BLaER1 treated with 17β-estradiol and CSF1 and Interleukin-3, amounts not matched to agents 10 nM and 100 nM (cell line): ENCODE measurements at regions not wholly inside any gene's neighbourhood (a gene's known extent, or its start where the extent isn't known, plus 50 kb on each side); places are given as distances from the start of the nearest gene placed in this dataset.

Experiments used
- H3K27ac ChIP-seq, 11 experiments: shearing (Covaris generic); formaldehyde crosslinking; 2 replicates each; pipeline ENCODE4 v1.8.1; 2022
- H3K27me3 ChIP-seq, 11 experiments: shearing (Covaris generic); formaldehyde crosslinking; 2 replicates each; pipeline ENCODE4 v1.8.1; 2022
- H3K36me3 ChIP-seq, 11 experiments: shearing (Covaris generic); formaldehyde crosslinking; 2 replicates each; pipeline ENCODE4 v1.8.1; 2022
- H3K4me1 ChIP-seq, 10 experiments: shearing (Covaris generic); formaldehyde crosslinking; 2 replicates each; pipeline ENCODE4 v1.8.1; 2022
- H3K4me2 ChIP-seq, 11 experiments: shearing (Covaris generic); formaldehyde crosslinking; 2 replicates each; pipeline ENCODE4 v1.8.1; 2022
- H3K4me3 ChIP-seq, 10 experiments: shearing (Covaris generic); formaldehyde crosslinking; 2 replicates each; pipeline ENCODE4 v1.8.1; 2022
- H3K9ac ChIP-seq, 11 experiments: shearing (Covaris generic); formaldehyde crosslinking; 2 replicates each; pipeline ENCODE4 v1.8.1; 2022
- H3K9me3 ChIP-seq, 11 experiments: shearing (Covaris generic); formaldehyde crosslinking; replicated peaks in 1 of 11; 2 replicates each; pipeline ENCODE4 v1.8.1; 2022
- H4K20me1 ChIP-seq, 11 experiments: shearing (Covaris generic); formaldehyde crosslinking; 2 replicates each; pipeline ENCODE4 v1.8.1; 2022
- Cebpa-rat ChIP-seq, 11 experiments: shearing (Covaris generic); IDR thresholded peaks; 2 replicates each; pipeline ENCODE4 v1.8.1; 2022

DNA sequence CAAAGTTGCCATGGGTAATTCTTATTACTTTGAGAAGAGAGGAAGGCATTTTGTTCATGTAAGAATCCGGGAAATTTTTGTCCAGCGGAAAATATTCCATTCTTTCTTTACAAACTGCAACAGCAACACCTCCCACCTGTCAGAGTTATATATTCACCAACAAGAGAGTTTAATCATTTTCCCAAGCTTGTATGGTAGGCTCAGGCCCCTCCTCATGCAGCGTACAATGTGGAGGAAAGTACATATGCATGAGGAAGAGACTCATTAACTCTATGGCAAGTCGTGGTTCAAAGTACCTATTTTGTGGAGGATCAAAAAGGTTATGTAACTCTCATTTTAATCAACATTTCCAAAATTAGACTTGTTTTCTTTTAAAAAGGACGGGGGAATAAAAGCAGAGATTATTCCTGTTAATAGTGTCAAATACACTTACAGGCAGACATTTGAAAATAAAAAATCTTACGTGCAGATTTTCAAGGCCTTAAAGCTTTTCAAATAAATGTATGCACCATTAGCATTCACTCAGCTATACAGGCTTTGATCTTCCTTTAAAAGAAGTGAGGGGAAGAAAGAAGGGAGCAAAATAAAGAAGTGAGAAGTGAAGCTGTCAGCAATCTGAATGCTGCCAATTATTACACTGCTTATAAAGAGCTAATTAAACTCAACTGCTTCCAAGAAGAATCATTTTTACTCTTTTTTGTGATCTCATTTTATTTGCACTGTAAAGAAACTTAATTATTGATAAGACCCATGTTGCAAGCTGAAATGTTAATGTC is 204.8 kb downstream of the FAT4 start:
- Histone ChIP-seq H3K4me1 (no peaks in the 10 kb centered on the region), H4K20me1 (no peaks in the 10 kb centered on the region), H3K4me3 (no peak overlapping the region), H3K27me3 (no peaks in the 10 kb centered on the region), H3K27ac (no peak overlapping the region), H3K4me2 (no peak overlapping the region), H3K9ac (no peak overlapping the region), H3K9me3 (peaks cover 0 to 6% (median 0%) of the 10 kb centered on the region in 11 experiments; a peak in 1 of 22 replicates), H3K36me3 (no peaks in the 10 kb centered on the region)
- TF ChIP-seq Cebpa-rat (IDR thresholded peaks at IDR 0.05), result no peak

GRCh38 chr4:125520258-125520990 is 205.7 kb downstream of the FAT4 start:
- TF ChIP-seq Cebpa-rat (IDR thresholded peaks at IDR 0.05), result no peak
- no peaks in the 10 kb centered on the region for H3K36me3 ChIP-seq
- peaks cover 0 to under 1% (median 0%) of the 10 kb centered on the region in 11 experiments; a peak in 1 of 22 replicates for H3K9me3 ChIP-seq
- H3K9ac ChIP-seq, result no peak overlapping the region
- H3K27ac ChIP-seq, result no peak overlapping the region
- no peaks in the 10 kb centered on the region for H3K27me3 ChIP-seq
- no peak overlapping the region for H3K4me2 ChIP-seq
- no peak overlapping the region for H3K4me3 ChIP-seq
- no peaks in the 10 kb centered on the region for H4K20me1 ChIP-seq
- no peaks in the 10 kb centered on the region for H3K4me1 ChIP-seq

- Histone ChIP-seq H3K4me3 (no peak overlapping the region), H4K20me1 (no peaks in the 10 kb centered on the region), H3K4me2 (no peak overlapping the region), H3K36me3 (no peaks in the 10 kb centered on the region), H3K9ac (no peak overlapping the region), H3K9me3 (no peaks in the 10 kb centered on the region), H3K27me3 (no peaks in the 10 kb centered on the region), H3K4me1 (no peaks in the 10 kb centered on the region), H3K27ac (no peak overlapping the region)
- no peak for TF ChIP-seq Cebpa-rat (IDR thresholded peaks at IDR 0.05)
Measured at GRCh38 chr4:125522588-125522987, 207.8 kb downstream of the FAT4 start.

DNA sequence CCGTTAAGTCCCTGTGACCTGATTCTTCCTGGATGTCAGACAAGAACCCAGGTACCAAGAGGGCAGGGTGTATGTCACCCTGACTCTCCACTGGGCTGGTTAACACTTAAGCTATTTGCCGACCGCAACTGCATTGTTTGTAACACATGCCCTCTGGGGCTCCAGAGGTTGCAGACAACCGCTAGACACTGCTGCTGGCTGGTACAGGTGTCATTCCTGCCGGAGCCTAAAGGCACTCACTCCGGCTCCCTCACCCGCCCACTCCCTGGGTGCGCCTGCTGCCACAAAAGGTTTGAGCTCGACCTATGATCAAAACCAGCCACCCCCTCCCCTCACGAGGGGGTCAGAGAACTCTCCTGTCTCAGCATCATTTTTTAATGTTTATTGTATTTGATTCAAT is 208.2 kb downstream of the FAT4 start:
- no peak for TF ChIP-seq Cebpa-rat (IDR thresholded peaks at IDR 0.05)
- Histone ChIP-seq H3K27me3 (no peaks in the 10 kb centered on the region), H3K9ac (no peak overlapping the region), H3K27ac (no peak overlapping the region), H3K4me2 (no peak overlapping the region), H3K36me3 (no peaks in the 10 kb centered on the region), H3K9me3 (no peaks in the 10 kb centered on the region), H4K20me1 (no peaks in the 10 kb centered on the region), H3K4me3 (no peak overlapping the region), H3K4me1 (no peaks in the 10 kb centered on the region)

- H3K9ac ChIP-seq, result no peak overlapping the region
- no peak overlapping the region for H3K4me3 ChIP-seq
- no peaks in the 10 kb centered on the region for H3K4me1 ChIP-seq
- H3K4me2 ChIP-seq, result no peak overlapping the region
- H3K36me3 ChIP-seq, result no peaks in the 10 kb centered on the region
- H3K9me3 ChIP-seq, result no peaks in the 10 kb centered on the region
- no peak overlapping the region for H3K27ac ChIP-seq
- no peak for TF ChIP-seq Cebpa-rat (IDR thresholded peaks at IDR 0.05)
- H3K27me3 ChIP-seq, result no peaks in the 10 kb centered on the region
- H4K20me1 ChIP-seq, result no peaks in the 10 kb centered on the region
Measured at GRCh38 chr4:125526420-125526819, 211.7 kb downstream of the FAT4 start.

DNA sequence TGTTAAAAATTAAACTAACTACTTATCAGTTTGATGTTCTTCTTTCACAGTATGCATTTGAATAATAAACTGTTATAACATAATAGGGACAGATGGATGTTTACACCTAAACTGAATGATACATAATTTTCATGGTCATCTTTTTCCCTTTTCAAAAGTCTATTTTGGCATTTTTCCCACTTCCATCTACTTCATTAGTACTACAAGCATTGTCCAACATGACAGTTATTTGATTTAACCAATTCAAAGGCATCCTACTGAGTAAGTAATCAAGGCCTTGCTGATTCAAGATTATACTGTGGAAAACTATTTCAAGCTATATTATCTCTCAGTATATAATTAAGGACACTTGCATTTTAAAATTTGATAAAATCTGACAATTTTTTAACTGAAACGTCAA is 212.9 kb downstream of the FAT4 start:
- Histone ChIP-seq H3K27me3 (no peaks in the 10 kb centered on the region), H3K27ac (no peak overlapping the region), H3K36me3 (no peaks in the 10 kb centered on the region), H4K20me1 (no peaks in the 10 kb centered on the region), H3K9ac (no peak overlapping the region), H3K9me3 (no peaks in the 10 kb centered on the region), H3K4me3 (no peak overlapping the region), H3K4me2 (no peak overlapping the region), H3K4me1 (no peaks in the 10 kb centered on the region)
- TF ChIP-seq Cebpa-rat (IDR thresholded peaks at IDR 0.05), result no peak

GRCh38 chr4:125529071-125529470 is 214.3 kb downstream of the FAT4 start:
- H3K9me3 ChIP-seq, result no peaks in the 10 kb centered on the region

DNA sequence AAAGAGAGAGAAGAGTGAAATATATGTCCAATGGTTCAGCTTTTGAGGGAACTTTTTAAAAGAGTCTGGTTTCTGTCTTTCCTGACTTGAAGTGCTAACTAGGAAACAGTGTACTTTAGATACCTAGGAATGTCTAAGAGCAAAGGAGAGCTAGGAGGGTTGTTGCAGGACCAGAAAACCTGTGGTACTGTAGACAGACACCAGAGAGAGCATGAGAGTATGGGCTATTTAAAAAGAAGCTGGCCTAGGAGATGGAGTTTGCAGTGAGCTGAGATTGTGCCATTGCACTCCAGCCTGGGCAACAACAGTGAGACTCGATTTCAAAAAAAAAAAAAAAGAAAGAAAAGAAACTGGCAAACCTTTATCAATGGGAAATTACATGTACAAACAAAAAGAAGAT is 223.9 kb downstream of the FAT4 start:
- H4K20me1 ChIP-seq, result no peaks in the 10 kb centered on the region

More at GRCh38 chr4:125529071-125529470, 214.3 kb downstream of the FAT4 start:
- TF ChIP-seq Cebpa-rat (IDR thresholded peaks at IDR 0.05), result no peak
- H3K4me1 ChIP-seq, result no peaks in the 10 kb centered on the region
- H3K36me3 ChIP-seq, result no peaks in the 10 kb centered on the region
- no peak overlapping the region for H3K9ac ChIP-seq
- no peak overlapping the region for H3K27ac ChIP-seq
- no peak overlapping the region for H3K4me3 ChIP-seq
- no peaks in the 10 kb centered on the region for H3K27me3 ChIP-seq
- H3K4me2 ChIP-seq, result no peak overlapping the region
- H4K20me1 ChIP-seq, result no peaks in the 10 kb centered on the region

DNA sequence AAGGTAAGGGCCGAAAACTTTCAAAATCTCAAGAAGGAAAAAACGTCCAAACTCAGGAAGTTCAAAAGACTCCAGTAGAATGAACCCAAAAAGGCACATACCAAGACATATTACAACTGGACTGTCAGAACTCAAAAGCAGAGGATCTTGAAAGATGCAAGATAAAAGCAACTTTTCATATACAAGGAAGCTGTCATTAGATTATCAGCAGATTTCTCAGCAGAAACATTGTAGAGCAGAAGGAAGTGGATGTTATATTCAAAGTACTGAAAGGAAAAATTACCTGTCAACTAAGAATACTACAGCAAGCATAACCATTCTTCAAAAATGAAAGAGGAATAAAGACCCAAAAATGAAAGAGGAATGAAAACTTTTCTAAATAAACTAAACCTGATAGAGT is 224.9 kb downstream of the FAT4 start:
- Histone ChIP-seq H3K4me2 (no peak overlapping the region), H3K27me3 (no peaks in the 10 kb centered on the region), H3K4me3 (no peak overlapping the region), H3K36me3 (no peaks in the 10 kb centered on the region), H3K27ac (no peak overlapping the region), H3K9ac (no peak overlapping the region), H3K4me1 (0 out of 20 replicates have a peak, but pooled peaks cover 0 to 10% (median 0%) of the 10 kb centered on the region in 10 experiments), H3K9me3 (peaks cover 0 to 12% (median 5%) of the 10 kb centered on the region in 11 experiments; a peak in 5 of 22 replicates), H4K20me1 (no peaks in the 10 kb centered on the region)
- no peak for TF ChIP-seq Cebpa-rat (IDR thresholded peaks at IDR 0.05)

More for the DNA sequence above, 223.9 kb downstream of the FAT4 start:
- Histone ChIP-seq H3K9me3 (peaks cover 0 to 12% (median 5%) of the 10 kb centered on the region in 11 experiments; a peak in 5 of 22 replicates), H3K4me3 (no peak overlapping the region), H3K27me3 (no peaks in the 10 kb centered on the region), H3K4me1 (0 out of 20 replicates have a peak, but pooled peaks cover 0 to 10% (median 0%) of the 10 kb centered on the region in 10 experiments), H3K4me2 (no peak overlapping the region), H3K9ac (no peak overlapping the region), H3K27ac (no peak overlapping the region), H3K36me3 (no peaks in the 10 kb centered on the region)
- TF ChIP-seq Cebpa-rat (IDR thresholded peaks at IDR 0.05), result no peak
